ENCODE measurements at regions not wholly inside any gene's neighbourhood (a gene's known extent, or its start where the extent isn't known, plus 50 kb on each side); places are given as distances from the start of the nearest gene placed in this dataset.
"Not testable (repeated sequence)": the region's sequence is repeated elsewhere in the genome, so short reads cannot be mapped to it uniquely, and the experiment has no call there.

DNA sequence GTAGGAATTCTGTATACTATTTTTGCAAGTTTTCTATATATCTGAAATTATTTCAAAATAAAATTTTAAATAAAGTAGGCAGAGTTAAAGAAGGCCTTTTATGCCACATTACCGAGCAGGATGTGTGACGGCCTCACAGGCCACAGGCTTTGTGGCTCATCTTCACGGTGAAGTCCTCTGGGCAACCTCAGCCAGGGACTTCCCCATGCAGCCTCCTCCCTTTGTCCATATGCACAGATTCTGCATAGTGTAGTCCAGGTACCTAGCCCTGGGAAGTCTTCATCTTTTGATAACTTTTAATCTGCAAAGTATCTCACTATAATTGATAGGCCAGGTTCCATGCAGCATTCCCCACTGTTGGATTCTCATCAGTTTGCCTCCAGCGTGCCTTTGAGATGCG is 62.8 kb downstream of the ARHGAP11B start:
- not testable (repeated sequence) for H3K27ac ChIP-seq (ENCODE audit: low read length); H3K27me3 ChIP-seq (ENCODE audit: control insufficient read depth, insufficient read depth, low read length); H3K4me3 ChIP-seq (ENCODE audit: low read length); H3K4me1 ChIP-seq (ENCODE audit: control insufficient read depth, insufficient read depth, low read length); H3K9me3 ChIP-seq (replicated peaks; ENCODE audit: control insufficient read depth, low read depth, low read length); DNase-seq; H3K36me3 ChIP-seq (ENCODE audit: control insufficient read depth, insufficient read depth, low read length)
- WGBS (ENCODE audit: insufficient coverage) = 92% methylated on average over 2 of the region's 5 CpGs

DNA sequence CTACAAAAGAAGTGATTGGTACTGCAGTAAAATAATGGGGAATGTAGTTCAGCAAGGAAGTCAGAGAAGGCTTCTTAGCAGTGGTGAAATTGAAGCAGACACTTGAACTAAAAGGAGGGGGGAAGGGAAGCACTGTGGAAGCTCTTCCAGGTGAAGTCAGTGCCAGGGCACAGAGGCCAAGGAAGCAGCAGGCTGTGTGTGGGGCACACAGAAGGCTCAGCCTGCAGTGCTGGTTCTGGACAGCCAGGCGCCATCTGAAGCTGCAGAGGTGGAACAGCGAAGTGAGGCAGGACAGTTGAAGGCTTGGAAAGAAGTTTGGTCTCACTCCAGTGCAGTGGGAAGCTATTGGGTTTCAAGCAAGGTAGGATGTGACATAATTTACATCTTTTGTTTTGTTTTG is 64.2 kb downstream of the ARHGAP11B start:
- WGBS (ENCODE audit: insufficient coverage) = no CpG with 5 or more reads among the region's 2 CpGs
- not testable (repeated sequence) for H3K4me1 ChIP-seq (ENCODE audit: control insufficient read depth, insufficient read depth, low read length); H3K4me3 ChIP-seq (ENCODE audit: low read length); H3K9me3 ChIP-seq (replicated peaks; ENCODE audit: control insufficient read depth, low read depth, low read length); H3K27ac ChIP-seq (ENCODE audit: low read length); H3K27me3 ChIP-seq (ENCODE audit: control insufficient read depth, insufficient read depth, low read length); H3K36me3 ChIP-seq (ENCODE audit: control insufficient read depth, insufficient read depth, low read length); DNase-seq

DNA sequence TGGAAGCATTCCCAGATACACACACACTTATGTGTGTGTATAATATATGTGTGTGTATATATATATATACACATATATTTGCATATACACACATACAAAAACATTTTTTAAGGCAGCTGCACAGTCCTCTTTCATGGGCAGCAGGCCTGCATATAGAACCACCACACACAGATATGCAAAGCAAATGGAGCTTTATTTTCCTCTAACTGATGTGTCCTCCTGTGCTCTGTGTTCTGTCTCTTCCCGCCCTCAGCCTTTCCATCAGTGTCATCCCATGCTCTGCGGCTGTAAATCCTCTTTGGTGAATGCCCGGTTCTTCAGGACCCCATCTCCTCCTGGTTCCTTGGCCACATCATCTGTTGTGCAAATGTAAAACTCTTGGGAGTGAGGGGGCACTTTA is 69.9 kb downstream of the ARHGAP11B start:
- not testable (repeated sequence) for H3K4me3 ChIP-seq (ENCODE audit: low read length); H3K4me1 ChIP-seq (ENCODE audit: control insufficient read depth, insufficient read depth, low read length); H3K27me3 ChIP-seq (ENCODE audit: control insufficient read depth, insufficient read depth, low read length); DNase-seq; H3K9me3 ChIP-seq (replicated peaks; ENCODE audit: control insufficient read depth, low read depth, low read length); H3K27ac ChIP-seq (ENCODE audit: low read length); H3K36me3 ChIP-seq (ENCODE audit: control insufficient read depth, insufficient read depth, low read length)
- WGBS (ENCODE audit: insufficient coverage) = no CpG with 5 or more reads among the region's 3 CpGs

DNA sequence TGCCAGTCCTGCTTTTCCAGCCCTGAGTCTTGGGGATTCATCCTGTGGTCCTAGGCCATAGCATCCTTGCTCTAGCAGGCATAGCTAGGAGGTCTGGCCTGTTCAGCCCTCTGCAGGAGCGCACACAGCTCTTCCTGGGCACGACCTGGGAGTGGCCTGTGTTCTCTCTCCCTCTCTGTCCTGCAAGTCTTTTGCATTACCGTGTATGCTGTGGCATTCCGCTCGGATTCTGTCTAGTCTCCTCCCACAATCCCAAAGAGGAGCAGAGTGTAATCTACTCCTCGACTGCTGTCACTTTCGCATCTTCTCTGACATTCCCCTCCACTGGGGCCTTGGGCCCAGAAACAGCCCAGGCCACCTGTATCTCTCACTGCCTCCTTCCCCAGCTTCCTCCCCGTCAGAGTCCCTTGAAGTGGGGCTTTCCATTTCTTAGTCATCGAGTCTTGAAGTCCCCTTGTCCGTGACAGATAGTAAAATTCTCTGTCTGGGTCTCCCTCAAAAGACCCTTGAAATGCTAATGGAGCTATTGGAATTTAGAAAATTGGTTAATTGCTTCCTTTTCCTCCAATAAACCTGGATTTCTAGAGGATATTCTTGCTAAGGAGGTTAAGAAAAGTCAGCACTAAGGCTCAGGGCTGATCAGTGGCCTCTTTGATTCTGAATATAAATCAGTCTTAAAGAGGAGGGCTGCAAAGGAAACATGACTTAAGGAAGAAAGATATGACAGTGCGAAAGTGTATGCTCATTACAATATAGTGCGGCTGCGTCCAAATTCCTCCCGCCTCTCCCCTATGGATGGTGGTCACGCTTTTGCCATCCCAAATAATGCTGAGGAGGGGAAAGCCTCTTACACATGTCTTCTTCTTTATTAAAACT is 70.7 kb downstream of the ARHGAP11B start:
- not testable (repeated sequence) for H3K9me3 ChIP-seq (replicated peaks; ENCODE audit: control insufficient read depth, low read depth, low read length); H3K27ac ChIP-seq (ENCODE audit: low read length); H3K4me1 ChIP-seq (ENCODE audit: control insufficient read depth, insufficient read depth, low read length); H3K27me3 ChIP-seq (ENCODE audit: control insufficient read depth, insufficient read depth, low read length); H3K36me3 ChIP-seq (ENCODE audit: control insufficient read depth, insufficient read depth, low read length); H3K4me3 ChIP-seq (ENCODE audit: low read length); DNase-seq
- WGBS (ENCODE audit: insufficient coverage) = 43% methylated on average over 2 of the region's 15 CpGs

DNA sequence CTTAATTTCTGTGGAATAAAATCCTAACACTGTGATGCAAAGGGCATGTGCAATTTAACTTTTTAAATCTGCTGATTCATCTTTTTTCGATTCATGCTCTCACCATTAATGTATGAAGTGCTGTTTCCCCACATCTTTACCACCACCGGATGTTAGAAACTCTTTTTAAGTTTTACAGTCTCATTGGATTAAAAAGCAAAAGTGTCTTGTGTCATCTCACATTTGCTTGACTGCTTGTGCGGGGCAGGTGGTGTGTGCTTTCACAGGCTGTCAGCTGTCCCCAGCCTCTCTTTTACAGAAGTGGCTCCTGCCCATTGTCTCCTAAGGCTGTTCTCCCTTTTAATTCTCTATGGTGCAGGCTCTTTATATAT is 71.4 kb downstream of the ARHGAP11B start:
- H3K27ac ChIP-seq (ENCODE audit: low read length); H3K27me3 ChIP-seq (ENCODE audit: control insufficient read depth, insufficient read depth, low read length); DNase-seq; H3K4me3 ChIP-seq (ENCODE audit: low read length); H3K4me1 ChIP-seq (ENCODE audit: control insufficient read depth, insufficient read depth, low read length); H3K9me3 ChIP-seq (replicated peaks; ENCODE audit: control insufficient read depth, low read depth, low read length); H3K36me3 ChIP-seq (ENCODE audit: control insufficient read depth, insufficient read depth, low read length): not testable (repeated sequence)
- no CpG with 5 or more reads among the region's 3 CpGs for WGBS (ENCODE audit: insufficient coverage)

DNA sequence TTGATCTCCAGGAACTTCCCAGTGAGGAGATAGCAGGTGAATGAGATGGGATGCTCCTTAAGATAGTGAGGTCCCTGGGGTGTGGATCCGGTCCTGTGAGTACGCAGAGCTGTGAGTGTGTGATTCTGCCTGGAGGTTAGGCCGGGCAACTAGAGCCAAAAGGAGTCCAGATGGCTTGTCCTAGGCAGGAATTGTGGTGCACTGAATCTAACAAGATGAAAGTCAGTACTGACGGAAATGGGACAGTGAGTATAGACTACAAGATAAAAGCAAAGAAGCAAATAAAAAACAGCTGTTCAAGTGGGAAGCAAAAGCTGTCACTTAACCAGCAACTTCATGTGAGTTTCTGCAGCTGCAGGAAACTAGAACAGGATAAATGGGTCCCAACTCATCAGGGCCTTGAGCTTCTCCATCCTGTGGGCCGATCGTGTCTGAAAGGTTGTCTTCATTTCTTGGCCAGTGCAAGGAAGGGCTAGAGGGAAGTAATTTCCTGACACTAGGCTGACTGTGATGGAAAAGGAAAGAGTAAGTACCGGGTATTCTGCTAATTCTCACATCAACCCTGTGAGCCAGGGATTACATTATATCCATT is 74.2 kb downstream of the ARHGAP11B start:
- H3K9me3 ChIP-seq (replicated peaks; ENCODE audit: control insufficient read depth, low read depth, low read length); H3K4me1 ChIP-seq (ENCODE audit: control insufficient read depth, insufficient read depth, low read length); H3K36me3 ChIP-seq (ENCODE audit: control insufficient read depth, insufficient read depth, low read length); H3K27me3 ChIP-seq (ENCODE audit: control insufficient read depth, insufficient read depth, low read length); H3K4me3 ChIP-seq (ENCODE audit: low read length); H3K27ac ChIP-seq (ENCODE audit: low read length); DNase-seq: not testable (repeated sequence)
- no CpG with 5 or more reads among the region's 7 CpGs for WGBS (ENCODE audit: insufficient coverage)

DNA sequence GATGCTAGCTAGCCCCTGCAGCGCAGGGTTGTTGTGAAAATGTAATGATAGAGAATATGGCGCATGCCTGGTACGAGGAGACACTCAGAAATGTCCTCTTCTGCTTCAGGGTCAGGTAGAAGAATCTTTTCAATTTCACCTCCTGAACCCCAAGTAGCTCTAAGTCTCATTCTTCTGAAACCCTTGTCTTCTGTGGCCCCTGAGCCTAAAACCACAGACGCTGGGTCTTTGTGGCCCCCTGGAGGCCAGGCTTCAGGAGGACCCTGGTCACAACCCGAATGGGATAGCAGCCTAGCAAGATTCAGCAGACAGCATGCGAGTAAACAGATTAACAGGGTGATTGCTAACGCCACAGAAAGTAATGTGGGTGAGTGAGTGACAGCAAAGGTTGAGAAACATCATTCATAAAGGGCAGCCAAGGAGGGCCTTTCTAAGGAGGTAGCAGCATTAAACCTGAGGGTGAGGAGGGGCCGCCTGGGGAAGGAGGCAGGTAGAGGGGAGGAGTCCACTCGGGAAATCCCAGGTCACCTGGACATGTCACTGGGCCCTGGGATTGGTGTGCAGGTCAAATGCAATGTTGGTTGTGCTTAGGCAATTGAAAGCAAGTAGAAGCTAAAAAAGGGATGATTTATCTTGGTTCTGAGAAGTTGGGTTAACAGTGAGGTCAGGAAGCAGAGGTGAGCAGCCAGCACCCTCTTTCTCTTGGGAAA is 82.2 kb downstream of the ARHGAP11B start:
- WGBS (ENCODE audit: insufficient coverage) = 92% methylated on average over 2 of the region's 9 CpGs

DNA sequence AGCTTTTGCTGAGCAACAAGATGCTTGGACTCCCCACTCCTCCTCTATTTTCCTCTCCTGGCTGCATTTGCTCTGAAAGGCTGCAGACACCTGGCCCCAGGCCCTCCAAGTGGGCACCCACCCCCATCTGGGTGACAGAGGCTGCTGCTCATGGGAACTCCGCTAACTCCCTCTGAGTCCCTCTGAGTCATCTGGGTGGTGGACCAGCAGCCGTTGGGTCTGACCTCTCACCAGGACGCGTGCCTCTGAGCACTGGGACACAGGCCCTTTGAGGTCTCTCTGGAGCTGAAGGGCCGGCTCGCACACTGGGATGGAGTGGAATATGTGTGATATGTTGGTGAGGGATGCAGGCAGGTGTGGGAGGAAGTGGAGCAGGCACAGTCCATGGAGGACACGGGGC is 82.9 kb downstream of the ARHGAP11B start:
- H3K36me3 ChIP-seq (ENCODE audit: control insufficient read depth, insufficient read depth, low read length); H3K4me1 ChIP-seq (ENCODE audit: control insufficient read depth, insufficient read depth, low read length); H3K27me3 ChIP-seq (ENCODE audit: control insufficient read depth, insufficient read depth, low read length); H3K4me3 ChIP-seq (ENCODE audit: low read length); H3K27ac ChIP-seq (ENCODE audit: low read length); H3K9me3 ChIP-seq (replicated peaks; ENCODE audit: control insufficient read depth, low read depth, low read length); DNase-seq: not testable (repeated sequence)
- no CpG with 5 or more reads among the region's 7 CpGs for WGBS (ENCODE audit: insufficient coverage)

More for the DNA sequence above, 82.2 kb downstream of the ARHGAP11B start:
- not testable (repeated sequence) for H3K27ac ChIP-seq (ENCODE audit: low read length); DNase-seq; H3K4me3 ChIP-seq (ENCODE audit: low read length); H3K36me3 ChIP-seq (ENCODE audit: control insufficient read depth, insufficient read depth, low read length); H3K9me3 ChIP-seq (replicated peaks; ENCODE audit: control insufficient read depth, low read depth, low read length); H3K27me3 ChIP-seq (ENCODE audit: control insufficient read depth, insufficient read depth, low read length); H3K4me1 ChIP-seq (ENCODE audit: control insufficient read depth, insufficient read depth, low read length)

DNA sequence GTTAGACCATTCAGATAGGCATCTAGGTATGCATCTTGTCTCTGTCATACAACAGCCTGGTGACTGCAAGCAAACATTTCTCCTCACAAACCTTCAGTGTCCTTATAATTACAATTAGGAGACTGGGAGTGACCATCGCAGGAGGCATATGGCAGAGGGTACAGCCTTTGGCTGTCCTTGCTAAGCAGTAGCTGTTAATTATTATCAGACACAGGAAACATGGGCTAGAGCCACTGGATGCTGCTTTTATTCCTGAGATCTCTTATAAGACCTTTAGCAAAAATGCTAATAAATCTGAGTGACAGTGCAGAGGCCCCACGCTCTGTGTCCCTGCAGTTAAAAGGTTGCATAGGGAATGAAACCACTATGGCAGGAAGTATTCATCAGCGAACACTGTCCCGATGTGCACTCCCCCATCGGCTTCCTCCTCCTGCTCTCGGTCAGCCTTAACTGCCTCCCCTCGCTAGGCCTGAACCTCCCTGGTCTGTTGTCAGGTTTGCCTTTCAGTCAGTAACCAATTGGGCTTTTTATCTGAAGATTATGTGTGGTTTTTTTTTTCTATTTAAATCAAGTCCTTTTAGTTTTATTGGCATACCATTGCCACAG is 92.2 kb downstream of the ARHGAP11B start:
- H3K27me3 ChIP-seq (ENCODE audit: control insufficient read depth, insufficient read depth, low read length); H3K27ac ChIP-seq (ENCODE audit: low read length); DNase-seq; H3K9me3 ChIP-seq (replicated peaks; ENCODE audit: control insufficient read depth, low read depth, low read length); H3K36me3 ChIP-seq (ENCODE audit: control insufficient read depth, insufficient read depth, low read length); H3K4me1 ChIP-seq (ENCODE audit: control insufficient read depth, insufficient read depth, low read length); H3K4me3 ChIP-seq (ENCODE audit: low read length): not testable (repeated sequence)
- WGBS (ENCODE audit: insufficient coverage) = no CpG with 5 or more reads among the region's 7 CpGs

DNA sequence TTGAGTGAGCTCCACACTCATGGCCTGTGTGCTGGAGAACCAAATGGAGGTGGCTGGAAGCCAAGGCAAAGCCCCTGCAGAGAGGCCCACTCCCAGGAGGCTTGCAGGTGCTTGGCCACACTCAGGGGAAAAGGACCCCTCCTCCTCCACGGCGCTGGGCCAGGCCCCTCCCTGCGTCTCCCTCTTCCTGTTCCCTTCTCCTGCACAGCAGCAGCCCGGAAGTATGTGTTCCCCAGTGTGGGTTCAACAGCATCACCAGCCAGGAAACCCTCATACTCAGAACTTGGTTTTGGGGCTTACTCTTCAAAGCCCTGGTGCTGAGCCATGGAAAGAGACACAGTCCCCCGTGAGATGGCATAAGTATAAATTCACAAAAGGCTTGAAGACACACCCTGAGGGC is 93.4 kb downstream of the ARHGAP11B start:
- not testable (repeated sequence) for H3K9me3 ChIP-seq (replicated peaks; ENCODE audit: control insufficient read depth, low read depth, low read length); H3K27ac ChIP-seq (ENCODE audit: low read length); DNase-seq; H3K36me3 ChIP-seq (ENCODE audit: control insufficient read depth, insufficient read depth, low read length); H3K4me1 ChIP-seq (ENCODE audit: control insufficient read depth, insufficient read depth, low read length); H3K4me3 ChIP-seq (ENCODE audit: low read length); H3K27me3 ChIP-seq (ENCODE audit: control insufficient read depth, insufficient read depth, low read length)
- 100% methylated on average over 1 of the region's 5 CpGs for WGBS (ENCODE audit: insufficient coverage)
